CD4-positive, alpha-beta T cell (primary cell): ENCODE measurements at regions not wholly inside any gene's neighbourhood (a gene's known extent, or its start where the extent isn't known, plus 50 kb on each side); places are given as distances from the start of the nearest gene placed in this dataset.

Experiments used
- ATAC-seq: fragments of 200-7000 bp; cut with Tn5 transposase; one replicate; pipeline ENCODE4 v1.10.0; 2022; ENCODE audit warnings: mild to moderate bottlenecking; ENCODE audit not compliant: poor library complexity
- CTCF ChIA-PET: fragments of 350-600 bp; sonication (Branson Sonifier 250); formaldehyde crosslinking; loops from one replicate; lab custom pipeline; 2021; ENCODE audit warnings: antibody characterized with exemption, inconsistent platforms; lab: Charles Lee
- POLR2A ChIA-PET: fragments of 350-600 bp; sonication (Branson Sonifier 250); formaldehyde crosslinking; loops from one replicate; lab custom pipeline; 2021; ENCODE audit warnings: antibody characterized with exemption, inconsistent platforms; lab: Charles Lee
- DNase-seq, 14 experiments: peaks; one replicate each; pipeline ENCODE4 v3.0.0-alpha.2; 2013 to 2020; ENCODE audit warnings: mixed read lengths in 2 of 14
- H3K27ac ChIP-seq, 2 donors: one replicate each; pipeline versions ENCODE4 v1.5.1 to v1.7.0; 2013; ENCODE audit warnings: low read length in 2 of 2, low read depth in 1 of 2, mild to moderate bottlenecking in 1 of 2
- H3K27me3 ChIP-seq, 2 experiments: 1 replicate in 1 of 2; 2 replicates in 1 of 2; pipeline versions ENCODE4 v1.6.1 to v1.7.0; 2013; ENCODE audit warnings: low read length in 2 of 2, control low read depth in 1 of 2, mild to moderate bottlenecking in 1 of 2, moderate library complexity in 1 of 2; ENCODE audit not compliant: insufficient read depth in 2 of 2, control insufficient read depth in 1 of 2
- H3K36me3 ChIP-seq: one replicate; pipeline ENCODE4 v1.6.1; 2013; ENCODE audit warnings: low read length, control low read depth; ENCODE audit not compliant: insufficient read depth
- H3K4me1 ChIP-seq: one replicate; pipeline ENCODE4 v1.6.1; 2013; ENCODE audit warnings: low read length, control low read depth; ENCODE audit not compliant: insufficient read depth
- H3K4me3 ChIP-seq: one replicate; pipeline ENCODE4 v1.5.1; 2013; ENCODE audit warnings: mild to moderate bottlenecking, low read length, moderate library complexity
- H3K9me3 ChIP-seq, 2 experiments: 1 replicate in 1 of 2; 2 replicates in 1 of 2; pipeline versions ENCODE4 v1.6.1 to v1.7.0; 2013; ENCODE audit warnings: low read length in 2 of 2, mild to moderate bottlenecking in 2 of 2, control low read depth in 1 of 2, moderate library complexity in 1 of 2; ENCODE audit not compliant: control insufficient read depth in 1 of 2, insufficient read depth in 1 of 2
- H3K27ac Mint-ChIP-seq: one replicate; pipeline ENCODE4 v1.8.0; 2020; ENCODE audit warnings: mixed read lengths
- H3K27me3 Mint-ChIP-seq: one replicate; pipeline ENCODE4 v1.8.0; 2021; ENCODE audit warnings: mixed read lengths
- H3K36me3 Mint-ChIP-seq: one replicate; pipeline ENCODE4 v1.8.0; 2021; ENCODE audit warnings: low read depth, mixed read lengths
- H3K4me1 Mint-ChIP-seq: one replicate; pipeline ENCODE4 v1.8.0; 2021; ENCODE audit warnings: low read depth, mixed read lengths
- H3K4me3 Mint-ChIP-seq: one replicate; pipeline ENCODE4 v1.8.0; 2020; ENCODE audit warnings: mild to moderate bottlenecking, mixed read lengths
- H3K9me3 Mint-ChIP-seq: one replicate; pipeline ENCODE4 v1.8.0; 2020; ENCODE audit warnings: mixed read lengths
- CTCF ChIP-seq: fragments of 200-600 bp; IDR thresholded peaks from one replicate; pipeline ENCODE4 v1.8.0; 2022; ENCODE audit warnings: antibody characterized with exemption, mild to moderate bottlenecking
- intact Hi-C, 2 experiments: fragments of 100-400 bp; cut with DNase I in 1 of 2; cut with micrococcal nuclease in 1 of 2; formaldehyde crosslinking; loops; one replicate each; pipeline versions ENCODE4 v1.15.1 to v1.9.0; 2023 to 2025; cut with DNase I, micrococcal nuclease

- Histone ChIP-seq H3K36me3 (no peaks in the 10 kb centered on the region), H3K4me3 (no peak overlapping the region), H3K9me3 (peaks cover 0 to 6% of the 10 kb centered on the region in 2 experiments), H3K4me1 (no peaks in the 10 kb centered on the region), H3K27ac (no peak overlapping the region), H3K27me3 (no peaks in the 10 kb centered on the region)
- ATAC-seq (no peak), DNase-seq (peak in 2 of 14 experiments; percentile 6 to 32)
- Mint-ChIP-seq H3K4me3 (no peak overlapping the region), H3K36me3 (no peaks in the 10 kb centered on the region), H3K27ac (no peak overlapping the region), H3K9me3 (no peaks in the 10 kb centered on the region), H3K27me3 (peaks cover 7% of the 10 kb centered on the region), H3K4me1 (no peaks in the 10 kb centered on the region)
- intact Hi-C loops = no loop called here
- no peak for TF ChIP-seq CTCF
- ChIA-PET POLR2A (interaction anchor here (1.1 kb wide), 1 partner anchor 15 kb away, joined by 4 read pairs; no protein-coding TSS in a partner anchor), CTCF (no interaction called here)
Measured at GRCh38 chr6:170102582-170103481, 188.0 kb downstream of the DLL1 start.

GRCh38 chr6:170102038-170102437, 188.8 kb downstream of the DLL1 start:
- H3K4me1 Mint-ChIP-seq = no peaks in the 10 kb centered on the region
- H3K9me3 ChIP-seq = peaks cover 0 to 6% of the 10 kb centered on the region in 2 experiments
- H3K4me3 ChIP-seq = no peak overlapping the region
- intact Hi-C loops = no loop called here
- H3K4me1 ChIP-seq = no peaks in the 10 kb centered on the region
- H3K27ac Mint-ChIP-seq = no peak overlapping the region
- no peak overlapping the region for H3K27ac ChIP-seq
- H3K27me3 Mint-ChIP-seq = no peaks in the 10 kb centered on the region
- H3K9me3 Mint-ChIP-seq = no peaks in the 10 kb centered on the region
- H3K36me3 ChIP-seq = no peaks in the 10 kb centered on the region
- H3K4me3 Mint-ChIP-seq = no peak overlapping the region
- ATAC-seq (no peak), DNase-seq (no peak)
- no peaks in the 10 kb centered on the region for H3K27me3 ChIP-seq
- TF ChIP-seq CTCF = no peak
- no peaks in the 10 kb centered on the region for H3K36me3 Mint-ChIP-seq
- ChIA-PET POLR2A (no interaction called here), CTCF (no interaction called here)

- no peak for TF ChIP-seq CTCF
- DNase-seq = peak in 2 of 14 experiments; percentile 7 to 31
- no peaks in the 10 kb centered on the region for H3K27me3 ChIP-seq
- Mint-ChIP-seq H3K27me3 (no peaks in the 10 kb centered on the region), H3K9me3 (no peaks in the 10 kb centered on the region), H3K27ac (no peak overlapping the region), H3K4me1 (no peaks in the 10 kb centered on the region), H3K4me3 (no peak overlapping the region), H3K36me3 (no peaks in the 10 kb centered on the region)
- POLR2A ChIA-PET = no interaction called here
- H3K4me3 ChIP-seq = no peak overlapping the region
- ATAC-seq = no peak
- intact Hi-C loops = no loop called here
- no peak overlapping the region for H3K27ac ChIP-seq
- CTCF ChIA-PET = no interaction called here
- H3K9me3 ChIP-seq = peaks cover 0 to 6% of the 10 kb centered on the region in 2 experiments
- no peaks in the 10 kb centered on the region for H3K36me3 ChIP-seq
- no peaks in the 10 kb centered on the region for H3K4me1 ChIP-seq
Measured at GRCh38 chr6:170101281-170102035, 189.4 kb downstream of the DLL1 start.
